Neural progenitor cell (in vitro differentiated cells): ENCODE measurements at regions not wholly inside any gene's neighbourhood (a gene's known extent, or its start where the extent isn't known, plus 50 kb on each side); places are given as distances from the start of the nearest gene placed in this dataset.

Source experiments
- DNase-seq: peaks from one replicate; pipeline ENCODE4 v3.0.0-alpha.2; 2016; ENCODE audit warnings: low spot score
- H2AFZ ChIP-seq: fragments of 200-600 bp; sonication (generic); replicated peaks from 2 replicates; pipeline ENCODE4 v1.6.1; 2016; ENCODE audit warnings: antibody characterized with exemption
- H3F3A ChIP-seq: fragments of 200-600 bp; sonication (generic); 2 replicates; pipeline ENCODE4 v1.6.1; 2016; ENCODE audit warnings: antibody characterized with exemption, low read depth
- H3K27ac ChIP-seq: fragments of 200-600 bp; sonication (generic); 2 replicates; pipeline ENCODE4 v1.5.1; 2016; ENCODE audit warnings: mild to moderate bottlenecking
- H3K27me3 ChIP-seq: fragments of 200-600 bp; sonication (generic); 2 replicates; pipeline ENCODE4 v1.6.1; 2016; ENCODE audit warnings: mild to moderate bottlenecking, moderate library complexity
- H3K36me3 ChIP-seq: fragments of 200-600 bp; sonication (generic); 2 replicates; pipeline ENCODE4 v1.5.1; 2016
- H3K4me1 ChIP-seq: fragments of 200-600 bp; sonication (generic); 2 replicates; pipeline ENCODE4 v1.6.1; 2016; ENCODE audit warnings: mixed run types
- H3K4me2 ChIP-seq: fragments of 200-600 bp; sonication (generic); 2 replicates; pipeline ENCODE4 v1.6.1; 2016
- H3K4me3 ChIP-seq: fragments of 200-600 bp; sonication (generic); 2 replicates; pipeline ENCODE4 v1.5.1; 2016
- H3K79me2 ChIP-seq: fragments of 200-600 bp; sonication (generic); 2 replicates; pipeline ENCODE4 v1.6.1; 2016; ENCODE audit warnings: low read depth
- H3K9ac ChIP-seq: fragments of 200-600 bp; sonication (generic); 2 replicates; pipeline ENCODE4 v1.6.1; 2016
- H3K9me3 ChIP-seq: fragments of 200-600 bp; sonication (generic); 2 replicates; pipeline ENCODE4 v1.5.1; 2016; ENCODE audit warnings: low read depth
- H4K20me1 ChIP-seq: fragments of 200-600 bp; sonication (generic); 2 replicates; pipeline ENCODE4 v1.6.1; 2016; ENCODE audit warnings: low read depth
- H3K27ac Mint-ChIP-seq: 3 replicates; pipeline ENCODE4 v1.8.0; 2021; ENCODE audit warnings: mixed read lengths
- H3K27me3 Mint-ChIP-seq: 2 replicates; pipeline ENCODE4 v1.8.0; 2022; ENCODE audit warnings: low read depth, mild to moderate bottlenecking, inconsistent platforms, moderate library complexity, mixed read lengths; ENCODE audit not compliant: insufficient read depth
- H3K36me3 Mint-ChIP-seq: 3 replicates; pipeline ENCODE4 v1.8.0; 2021; ENCODE audit warnings: mixed read lengths
- H3K4me1 Mint-ChIP-seq: 3 replicates; pipeline ENCODE4 v1.8.0; 2021; ENCODE audit warnings: mixed read lengths
- H3K4me3 Mint-ChIP-seq: 3 replicates; pipeline ENCODE4 v1.8.0; 2021; ENCODE audit warnings: mild to moderate bottlenecking, moderate library complexity, mixed read lengths
- H3K9me3 Mint-ChIP-seq: 3 replicates; pipeline ENCODE4 v1.8.0; 2020; ENCODE audit warnings: mixed read lengths
- EZH2 ChIP-seq: fragments of 200-600 bp; sonication (generic); IDR thresholded peaks from 2 replicates; pipeline ENCODE4 v1.6.1; 2017; ENCODE audit warnings: antibody characterized with exemption, mild to moderate bottlenecking, moderate library complexity
- EZH2phosphoT487 ChIP-seq: fragments of 200-600 bp; sonication (generic); IDR thresholded peaks from 2 replicates; pipeline ENCODE4 v1.6.1; 2017; ENCODE audit warnings: antibody characterized with exemption
- TF ChIP-seq, protein P1 (sequence below): fragments of 200-600 bp; sonication (generic); IDR thresholded peaks from 2 replicates; pipeline ENCODE4 v1.5.1; 2017; ENCODE audit warnings: antibody characterized with exemption, mild to moderate bottlenecking

DNA sequence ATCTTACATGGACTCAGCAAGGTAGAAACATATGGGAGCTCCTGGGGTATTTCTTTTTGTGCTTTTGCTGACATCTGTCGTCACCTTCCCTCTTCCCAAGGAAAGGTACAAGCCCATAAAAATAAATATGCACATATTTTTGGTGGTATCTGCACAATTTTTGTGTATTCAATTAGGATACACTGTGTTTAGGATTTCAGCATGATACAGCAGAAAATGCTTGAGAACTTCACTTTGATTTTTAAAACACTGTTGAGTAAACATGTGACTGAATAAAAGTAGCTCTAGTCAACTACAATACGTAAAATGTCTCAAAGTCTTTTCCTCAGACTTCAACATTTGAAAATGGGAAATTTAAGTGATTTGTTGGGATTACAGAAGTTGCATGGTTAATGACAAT is 99.4 kb upstream of the SPANXC start:
- Mint-ChIP-seq H3K4me3 (no peak overlapping the region), H3K36me3 (no peaks in the 10 kb centered on the region), H3K27me3 (no peaks in the 10 kb centered on the region), H3K4me1 (no peaks in the 10 kb centered on the region), H3K9me3 (peaks cover 2% of the 10 kb centered on the region), H3K27ac (no peak overlapping the region)
- Histone ChIP-seq H2AFZ (no peak overlapping the region), H3K27me3 (no peaks in the 10 kb centered on the region), H3K9ac (no peak overlapping the region), H3F3A (no peaks in the 10 kb centered on the region), H3K36me3 (no peaks in the 10 kb centered on the region), H3K79me2 (no peaks in the 10 kb centered on the region), H3K9me3 (peaks cover 4% of the 10 kb centered on the region), H3K4me3 (no peak overlapping the region), H3K4me2 (no peak overlapping the region), H3K4me1 (no peaks in the 10 kb centered on the region), H3K27ac (no peak overlapping the region), H4K20me1 (no peaks in the 10 kb centered on the region)
- TF ChIP-seq EZH2phosphoT487 (no peak), EZH2 (no peak)
- TF ChIP-seq, protein P1, sequence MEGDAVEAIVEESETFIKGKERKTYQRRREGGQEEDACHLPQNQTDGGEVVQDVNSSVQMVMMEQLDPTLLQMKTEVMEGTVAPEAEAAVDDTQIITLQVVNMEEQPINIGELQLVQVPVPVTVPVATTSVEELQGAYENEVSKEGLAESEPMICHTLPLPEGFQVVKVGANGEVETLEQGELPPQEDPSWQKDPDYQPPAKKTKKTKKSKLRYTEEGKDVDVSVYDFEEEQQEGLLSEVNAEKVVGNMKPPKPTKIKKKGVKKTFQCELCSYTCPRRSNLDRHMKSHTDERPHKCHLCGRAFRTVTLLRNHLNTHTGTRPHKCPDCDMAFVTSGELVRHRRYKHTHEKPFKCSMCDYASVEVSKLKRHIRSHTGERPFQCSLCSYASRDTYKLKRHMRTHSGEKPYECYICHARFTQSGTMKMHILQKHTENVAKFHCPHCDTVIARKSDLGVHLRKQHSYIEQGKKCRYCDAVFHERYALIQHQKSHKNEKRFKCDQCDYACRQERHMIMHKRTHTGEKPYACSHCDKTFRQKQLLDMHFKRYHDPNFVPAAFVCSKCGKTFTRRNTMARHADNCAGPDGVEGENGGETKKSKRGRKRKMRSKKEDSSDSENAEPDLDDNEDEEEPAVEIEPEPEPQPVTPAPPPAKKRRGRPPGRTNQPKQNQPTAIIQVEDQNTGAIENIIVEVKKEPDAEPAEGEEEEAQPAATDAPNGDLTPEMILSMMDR = no peak
- DNase-seq = no peak

DNA sequence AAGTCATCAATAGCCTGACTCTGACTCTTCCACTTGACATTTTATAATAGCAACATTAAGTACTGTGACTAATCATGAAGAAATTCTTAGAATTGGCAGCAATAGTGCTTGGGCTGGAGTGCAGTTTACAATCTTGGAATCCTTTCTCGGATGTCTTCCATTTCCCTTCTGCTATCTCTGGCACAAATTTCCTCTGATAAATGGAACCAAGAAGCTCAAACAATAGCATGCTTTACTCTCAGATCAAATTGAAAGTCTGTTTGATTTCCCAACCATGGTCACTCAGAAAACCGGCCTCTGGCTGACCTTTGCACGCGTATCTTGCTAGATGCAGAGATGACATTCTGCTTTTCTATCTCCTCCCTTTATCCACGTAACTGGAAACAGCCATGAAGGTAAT is 99.0 kb upstream of the SPANXC start:
- H3K36me3 ChIP-seq = no peaks in the 10 kb centered on the region
- H3K4me3 ChIP-seq = no peak overlapping the region
- TF ChIP-seq EZH2 = no peak
- TF ChIP-seq, protein P1 = no peak
- no peak for TF ChIP-seq EZH2phosphoT487
- H3F3A ChIP-seq = no peaks in the 10 kb centered on the region
- H3K9me3 Mint-ChIP-seq = peaks cover 2% of the 10 kb centered on the region
- no peaks in the 10 kb centered on the region for H3K4me1 ChIP-seq
- H3K9me3 ChIP-seq = peaks cover 4% of the 10 kb centered on the region
- no peaks in the 10 kb centered on the region for H3K27me3 Mint-ChIP-seq
- H3K36me3 Mint-ChIP-seq = no peaks in the 10 kb centered on the region
- H3K4me2 ChIP-seq = no peak overlapping the region
- no peak overlapping the region for H3K27ac ChIP-seq
- H3K9ac ChIP-seq = no peak overlapping the region
- H3K27ac Mint-ChIP-seq = no peak overlapping the region
- H3K27me3 ChIP-seq = no peaks in the 10 kb centered on the region
- no peaks in the 10 kb centered on the region for H3K4me1 Mint-ChIP-seq
- no peaks in the 10 kb centered on the region for H4K20me1 ChIP-seq
- no peak overlapping the region for H2AFZ ChIP-seq
- H3K4me3 Mint-ChIP-seq = no peak overlapping the region
- no peaks in the 10 kb centered on the region for H3K79me2 ChIP-seq
- no peak for DNase-seq

DNA sequence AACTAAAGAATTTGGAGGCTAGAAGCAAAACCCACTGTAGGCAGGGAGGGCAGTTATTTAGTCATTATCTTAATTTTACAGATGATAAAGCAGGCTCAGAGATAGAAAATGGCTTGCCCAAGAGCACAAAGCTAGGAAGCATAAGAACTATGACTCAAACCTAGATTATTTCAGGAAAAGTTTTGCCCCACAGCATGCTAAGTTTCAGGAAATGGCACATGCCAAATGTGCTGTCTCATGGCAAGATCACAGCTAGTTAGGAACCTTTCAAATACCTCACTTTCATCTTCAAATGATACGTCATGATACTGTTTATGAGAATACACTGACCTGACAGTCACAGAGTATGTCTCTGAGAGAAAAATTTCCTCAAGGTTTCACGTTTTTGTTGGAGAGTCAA is 78.5 kb upstream of the SPANXC start:
- H3K4me3 ChIP-seq = no peak overlapping the region
- no peaks in the 10 kb centered on the region for H4K20me1 ChIP-seq
- no peaks in the 10 kb centered on the region for H3K27me3 ChIP-seq
- H3K4me2 ChIP-seq = no peak overlapping the region
- Mint-ChIP-seq H3K9me3 (peaks cover 2% of the 10 kb centered on the region), H3K4me3 (no peak overlapping the region), H3K27me3 (no peaks in the 10 kb centered on the region), H3K4me1 (no peaks in the 10 kb centered on the region), H3K36me3 (no peaks in the 10 kb centered on the region), H3K27ac (no peak overlapping the region)
- H3K79me2 ChIP-seq = no peaks in the 10 kb centered on the region
- no peak for DNase-seq
- H2AFZ ChIP-seq = no peak overlapping the region
- no peak overlapping the region for H3K9ac ChIP-seq
- H3K9me3 ChIP-seq = peaks cover 4% of the 10 kb centered on the region
- no peaks in the 10 kb centered on the region for H3K36me3 ChIP-seq
- TF ChIP-seq EZH2 (no peak), EZH2phosphoT487 (no peak)
- TF ChIP-seq, protein P1 = no peak
- no peaks in the 10 kb centered on the region for H3F3A ChIP-seq
- no peak overlapping the region for H3K27ac ChIP-seq
- no peaks in the 10 kb centered on the region for H3K4me1 ChIP-seq

DNA sequence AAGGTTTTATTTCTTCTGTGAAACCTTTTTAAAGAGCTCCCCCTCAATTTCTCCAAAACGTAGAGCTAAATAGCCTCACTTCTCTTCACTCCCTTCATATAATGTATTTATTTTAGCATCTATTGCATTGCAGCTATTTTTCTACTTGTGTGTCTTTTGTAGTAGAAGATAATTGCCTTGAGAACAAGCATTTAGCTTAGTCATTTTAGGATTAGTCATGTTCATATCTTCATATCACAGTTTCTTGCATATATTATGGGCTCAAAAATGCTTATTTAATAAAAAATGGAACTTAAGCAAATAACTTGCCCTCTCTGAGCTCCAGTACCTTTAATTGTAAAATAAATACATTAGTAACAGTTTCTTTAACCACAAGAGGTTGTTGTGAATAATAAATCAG is 72.1 kb upstream of the SPANXC start:
- Histone ChIP-seq H3K9me3 (peaks cover 4% of the 10 kb centered on the region), H3K36me3 (no peaks in the 10 kb centered on the region), H3K4me2 (no peak overlapping the region), H3K27ac (no peak overlapping the region), H3K27me3 (no peaks in the 10 kb centered on the region), H3K9ac (no peak overlapping the region), H3F3A (no peaks in the 10 kb centered on the region), H3K4me1 (no peaks in the 10 kb centered on the region), H2AFZ (no peak overlapping the region), H3K79me2 (no peaks in the 10 kb centered on the region), H3K4me3 (no peak overlapping the region), H4K20me1 (no peaks in the 10 kb centered on the region)
- Mint-ChIP-seq H3K36me3 (no peaks in the 10 kb centered on the region), H3K27me3 (no peaks in the 10 kb centered on the region), H3K4me3 (no peak overlapping the region), H3K4me1 (no peaks in the 10 kb centered on the region), H3K27ac (no peak overlapping the region), H3K9me3 (no peaks in the 10 kb centered on the region)
- no peak for DNase-seq
- TF ChIP-seq, protein P1 = no peak
- TF ChIP-seq EZH2phosphoT487 (no peak), EZH2 (no peak)
